OCI-LY3 (cell line): ENCODE measurements at regions not wholly inside any gene's neighbourhood (a gene's known extent, or its start where the extent isn't known, plus 50 kb on each side); places are given as distances from the start of the nearest gene placed in this dataset.

ENCODE experiments used
- CTCF ChIP-seq: fragments of 200-600, 300-600 bp; sonication (generic); IDR thresholded peaks from 2 replicates; pipeline ENCODE4 v1.5.1; 2014; ENCODE audit warnings: antibody characterized with exemption, low read length, low read depth
- EZH2phosphoT487 ChIP-seq: fragments of 200-600 bp; shearing (Covaris generic); IDR thresholded peaks from 2 replicates; pipeline ENCODE4 v1.6.1; 2018; ENCODE audit warnings: antibody characterized with exemption, mixed run types, low read depth

DNA sequence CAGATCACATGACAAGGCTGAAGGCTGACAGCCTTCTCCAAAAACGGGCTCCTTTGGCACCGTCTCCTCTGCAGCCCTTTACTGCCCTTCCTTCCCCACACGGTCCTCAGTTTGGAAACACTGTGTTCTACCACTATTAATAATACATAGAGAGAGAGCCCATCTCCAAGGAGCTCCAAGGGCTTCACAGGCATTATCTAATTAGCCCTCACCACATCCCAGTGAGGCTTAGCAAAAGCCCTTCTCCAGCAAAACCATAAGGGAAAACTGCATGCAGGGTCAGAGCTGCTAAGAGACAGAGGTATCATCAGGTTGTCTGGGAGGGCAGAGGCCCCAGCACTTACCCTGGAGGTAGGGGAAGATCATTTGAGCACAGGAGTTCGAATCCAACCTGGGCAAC is 169.3 kb upstream of the JARID2 start:
- TF ChIP-seq CTCF (no peak), EZH2phosphoT487 (no peak)
